ENCODE measurements at regions not wholly inside any gene's neighbourhood (a gene's known extent, or its start where the extent isn't known, plus 50 kb on each side); places are given as distances from the start of the nearest gene placed in this dataset.
A peak's percentile ranks its signal among the peaks of the same experiment; 100 is the strongest.

DNA sequence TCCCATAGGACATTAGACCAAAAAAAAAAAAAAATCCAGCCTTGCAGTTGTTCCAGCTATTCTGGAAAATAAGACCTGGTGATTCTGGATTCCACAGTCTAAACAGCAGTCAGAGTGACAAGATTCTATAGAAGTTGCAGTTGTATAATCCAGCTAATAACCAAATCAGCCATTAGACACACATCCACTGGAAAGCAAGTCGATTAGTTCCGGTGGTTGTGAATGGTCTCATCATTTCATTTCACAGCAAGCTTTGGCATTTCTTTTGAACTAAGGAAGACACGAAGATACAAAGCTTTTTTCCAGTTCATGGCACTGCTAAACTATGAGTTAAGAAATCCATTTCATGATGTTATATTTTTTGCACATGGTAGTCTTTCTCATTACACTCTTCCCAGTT lies 54.4 kb upstream of the FAM89A start:
- Mint-ChIP-seq H3K4me3 (no peak overlapping the region), H3K9me3 (no peaks in the 10 kb centered on the region; the same call in 1 of the 2 replicates), H3K36me3 (no peaks in the 10 kb centered on the region), H3K4me1 (no peaks in the 10 kb centered on the region), H3K27ac (no peak overlapping the region), H3K27me3 (ENCODE audit: low read depth) (peaks cover 65% of the 10 kb centered on the region)
- TF ChIP-seq FOXJ3 (CRISPR knock-in tag; IDR thresholded peaks at IDR 0.05; ENCODE audit: borderline replicate concordance) = no peak
- TF ChIP-seq ERG (CRISPR knock-in tag; IDR thresholded peaks at IDR 0.05) = no peak
- no peak for TF ChIP-seq KAT7 (CRISPR knock-in tag; IDR thresholded peaks at IDR 0.05; ENCODE audit: borderline replicate concordance)
- no peak for TF ChIP-seq FOXP1 (CRISPR knock-in tag; IDR thresholded peaks at IDR 0.05; ENCODE audit: borderline replicate concordance)
- TF ChIP-seq ZNF396 (CRISPR knock-in tag; IDR thresholded peaks at IDR 0.05; ENCODE audit: borderline replicate concordance) = no peak
- no peak for TF ChIP-seq SP1 (CRISPR knock-in tag; conservative IDR thresholded peaks at IDR 0.05)
- TF ChIP-seq ZBTB21 (CRISPR knock-in tag; IDR thresholded peaks at IDR 0.05; ENCODE audit: borderline replicate concordance) = no peak
- no peak for TF ChIP-seq ZNF219 (CRISPR knock-in tag; IDR thresholded peaks at IDR 0.05; ENCODE audit: borderline replicate concordance)
- no peak for TF ChIP-seq HMGA2 (CRISPR knock-in tag; IDR thresholded peaks at IDR 0.05)
- no peak for TF ChIP-seq USF1 (CRISPR knock-in tag; IDR thresholded peaks at IDR 0.05)
- no peak for TF ChIP-seq TP53 (CRISPR knock-in tag; IDR thresholded peaks at IDR 0.05)
- TF ChIP-seq, protein P1, sequence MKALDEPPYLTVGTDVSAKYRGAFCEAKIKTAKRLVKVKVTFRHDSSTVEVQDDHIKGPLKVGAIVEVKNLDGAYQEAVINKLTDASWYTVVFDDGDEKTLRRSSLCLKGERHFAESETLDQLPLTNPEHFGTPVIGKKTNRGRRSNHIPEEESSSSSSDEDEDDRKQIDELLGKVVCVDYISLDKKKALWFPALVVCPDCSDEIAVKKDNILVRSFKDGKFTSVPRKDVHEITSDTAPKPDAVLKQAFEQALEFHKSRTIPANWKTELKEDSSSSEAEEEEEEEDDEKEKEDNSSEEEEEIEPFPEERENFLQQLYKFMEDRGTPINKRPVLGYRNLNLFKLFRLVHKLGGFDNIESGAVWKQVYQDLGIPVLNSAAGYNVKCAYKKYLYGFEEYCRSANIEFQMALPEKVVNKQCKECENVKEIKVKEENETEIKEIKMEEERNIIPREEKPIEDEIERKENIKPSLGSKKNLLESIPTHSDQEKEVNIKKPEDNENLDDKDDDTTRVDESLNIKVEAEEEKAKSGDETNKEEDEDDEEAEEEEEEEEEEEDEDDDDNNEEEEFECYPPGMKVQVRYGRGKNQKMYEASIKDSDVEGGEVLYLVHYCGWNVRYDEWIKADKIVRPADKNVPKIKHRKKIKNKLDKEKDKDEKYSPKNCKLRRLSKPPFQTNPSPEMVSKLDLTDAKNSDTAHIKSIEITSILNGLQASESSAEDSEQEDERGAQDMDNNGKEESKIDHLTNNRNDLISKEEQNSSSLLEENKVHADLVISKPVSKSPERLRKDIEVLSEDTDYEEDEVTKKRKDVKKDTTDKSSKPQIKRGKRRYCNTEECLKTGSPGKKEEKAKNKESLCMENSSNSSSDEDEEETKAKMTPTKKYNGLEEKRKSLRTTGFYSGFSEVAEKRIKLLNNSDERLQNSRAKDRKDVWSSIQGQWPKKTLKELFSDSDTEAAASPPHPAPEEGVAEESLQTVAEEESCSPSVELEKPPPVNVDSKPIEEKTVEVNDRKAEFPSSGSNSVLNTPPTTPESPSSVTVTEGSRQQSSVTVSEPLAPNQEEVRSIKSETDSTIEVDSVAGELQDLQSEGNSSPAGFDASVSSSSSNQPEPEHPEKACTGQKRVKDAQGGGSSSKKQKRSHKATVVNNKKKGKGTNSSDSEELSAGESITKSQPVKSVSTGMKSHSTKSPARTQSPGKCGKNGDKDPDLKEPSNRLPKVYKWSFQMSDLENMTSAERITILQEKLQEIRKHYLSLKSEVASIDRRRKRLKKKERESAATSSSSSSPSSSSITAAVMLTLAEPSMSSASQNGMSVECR (CRISPR knock-in tag; IDR thresholded peaks at IDR 0.05; ENCODE audit: borderline replicate concordance) = no peak
- no peak for DNase-seq (ENCODE audit: low spot score)
- ChIA-PET POLR2A (interaction anchor here (0.6 kb wide), 1 partner anchor 46 kb away, joined by 3 read pairs; no protein-coding TSS in a partner anchor), CTCF (interaction anchor here (1.1 to 1.7 kb wide), 2 partner anchors 23 to 116 kb away, joined by 3 to 4 read pairs; no protein-coding TSS in a partner anchor)
- ATAC-seq = no peak

GRCh38 chr1:231093156-231093922 lies 53.3 kb upstream of the FAM89A start:
- Mint-ChIP-seq H3K4me3 (no peak overlapping the region), H3K9me3 (no peaks in the 10 kb centered on the region; the same call in 1 of the 2 replicates), H3K4me1 (no peaks in the 10 kb centered on the region), H3K27ac (no peak overlapping the region), H3K36me3 (no peaks in the 10 kb centered on the region), H3K27me3 (ENCODE audit: low read depth) (peaks cover 63% of the 10 kb centered on the region)
- TF ChIP-seq TCF7 (CRISPR knock-in tag; IDR thresholded peaks at IDR 0.05; ENCODE audit: low read depth) (no peak), MAX (CRISPR knock-in tag; IDR thresholded peaks at IDR 0.05) (no peak), SMAD3 (CRISPR knock-in tag; IDR thresholded peaks at IDR 0.05; ENCODE audit: borderline replicate concordance) (no peak), JAZF1 (CRISPR knock-in tag; IDR thresholded peaks at IDR 0.05) (no peak), TEAD1 (CRISPR knock-in tag; IDR thresholded peaks at IDR 0.05) (no peak), NR3C1 (CRISPR knock-in tag; conservative IDR thresholded peaks at IDR 0.05; ENCODE audit: low read depth) (no peak), EMX1 (CRISPR knock-in tag; IDR thresholded peaks at IDR 0.05) (no peak)
- TF ChIP-seq, protein P2, sequence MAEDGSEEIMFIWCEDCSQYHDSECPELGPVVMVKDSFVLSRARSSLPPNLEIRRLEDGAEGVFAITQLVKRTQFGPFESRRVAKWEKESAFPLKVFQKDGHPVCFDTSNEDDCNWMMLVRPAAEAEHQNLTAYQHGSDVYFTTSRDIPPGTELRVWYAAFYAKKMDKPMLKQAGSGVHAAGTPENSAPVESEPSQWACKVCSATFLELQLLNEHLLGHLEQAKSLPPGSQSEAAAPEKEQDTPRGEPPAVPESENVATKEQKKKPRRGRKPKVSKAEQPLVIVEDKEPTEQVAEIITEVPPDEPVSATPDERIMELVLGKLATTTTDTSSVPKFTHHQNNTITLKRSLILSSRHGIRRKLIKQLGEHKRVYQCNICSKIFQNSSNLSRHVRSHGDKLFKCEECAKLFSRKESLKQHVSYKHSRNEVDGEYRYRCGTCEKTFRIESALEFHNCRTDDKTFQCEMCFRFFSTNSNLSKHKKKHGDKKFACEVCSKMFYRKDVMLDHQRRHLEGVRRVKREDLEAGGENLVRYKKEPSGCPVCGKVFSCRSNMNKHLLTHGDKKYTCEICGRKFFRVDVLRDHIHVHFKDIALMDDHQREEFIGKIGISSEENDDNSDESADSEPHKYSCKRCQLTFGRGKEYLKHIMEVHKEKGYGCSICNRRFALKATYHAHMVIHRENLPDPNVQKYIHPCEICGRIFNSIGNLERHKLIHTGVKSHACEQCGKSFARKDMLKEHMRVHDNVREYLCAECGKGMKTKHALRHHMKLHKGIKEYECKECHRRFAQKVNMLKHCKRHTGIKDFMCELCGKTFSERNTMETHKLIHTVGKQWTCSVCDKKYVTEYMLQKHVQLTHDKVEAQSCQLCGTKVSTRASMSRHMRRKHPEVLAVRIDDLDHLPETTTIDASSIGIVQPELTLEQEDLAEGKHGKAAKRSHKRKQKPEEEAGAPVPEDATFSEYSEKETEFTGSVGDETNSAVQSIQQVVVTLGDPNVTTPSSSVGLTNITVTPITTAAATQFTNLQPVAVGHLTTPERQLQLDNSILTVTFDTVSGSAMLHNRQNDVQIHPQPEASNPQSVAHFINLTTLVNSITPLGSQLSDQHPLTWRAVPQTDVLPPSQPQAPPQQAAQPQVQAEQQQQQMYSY (CRISPR knock-in tag; IDR thresholded peaks at IDR 0.05) = no peak
- TF ChIP-seq, protein P3, sequence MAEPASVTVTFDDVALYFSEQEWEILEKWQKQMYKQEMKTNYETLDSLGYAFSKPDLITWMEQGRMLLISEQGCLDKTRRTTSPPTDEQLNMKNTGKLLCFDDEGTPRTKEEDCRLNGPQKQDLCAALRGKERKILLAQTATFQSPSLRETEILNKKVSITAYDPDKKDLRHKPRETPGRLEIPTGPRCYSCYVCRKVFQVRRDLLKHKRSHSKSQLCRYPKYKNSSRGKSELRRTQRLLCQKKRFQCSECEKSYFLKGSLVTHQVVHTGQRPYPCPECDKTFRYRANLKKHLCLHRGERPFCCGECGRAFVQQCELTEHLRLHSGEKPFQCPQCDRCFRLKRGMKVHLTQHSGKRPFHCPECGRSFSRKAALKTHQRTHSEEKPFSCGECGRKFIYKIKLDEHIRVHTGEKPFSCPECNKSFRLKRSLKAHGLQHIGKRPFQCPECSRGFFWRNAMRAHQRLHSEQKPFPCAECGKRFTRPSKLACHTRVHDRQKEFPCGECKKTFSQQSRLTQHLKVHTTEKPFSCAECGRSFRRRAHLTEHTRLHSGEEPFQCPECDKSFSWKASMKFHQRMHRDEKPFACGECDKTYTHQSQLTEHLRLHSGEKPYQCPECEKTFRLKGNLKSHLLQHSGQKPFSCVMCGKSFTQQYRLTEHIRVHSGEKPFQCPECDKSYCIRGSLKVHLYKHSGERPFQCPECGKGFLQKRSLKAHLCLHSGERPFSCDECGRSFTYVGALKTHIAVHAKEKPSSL (CRISPR knock-in tag; conservative IDR thresholded peaks at IDR 0.05) = no peak
- 0 out of 2 replicates have a peak, but pooled peaks have one; percentile 38 for ATAC-seq
- no peak for DNase-seq (ENCODE audit: low spot score)
- CTCF ChIA-PET = interaction anchor here (1.1 to 2.0 kb wide), 3 partner anchors 14 to 118 kb away, joined by 3 to 4 read pairs (median 4); no protein-coding TSS in a partner anchor
- POLR2A ChIA-PET = no interaction called here

Data from WTC11 (cell line).